GM19372 (cell line): ENCODE measurements at regions not wholly inside any gene's neighbourhood (a gene's known extent, or its start where the extent isn't known, plus 50 kb on each side); places are given as distances from the start of the nearest gene placed in this dataset.
"Not testable (repeated sequence)": the region's sequence is repeated elsewhere in the genome, so short reads cannot be mapped to it uniquely, and the experiment has no call there.

Source experiments
- ATAC-seq: cut with Tn5 transposase; IDR thresholded peaks from one replicate; pipeline ENCODE4 v1.9.1; 2021; ENCODE audit warnings: mild to moderate bottlenecking, low read depth, moderate library complexity; ENCODE audit not compliant: unreplicated experiment

DNA sequence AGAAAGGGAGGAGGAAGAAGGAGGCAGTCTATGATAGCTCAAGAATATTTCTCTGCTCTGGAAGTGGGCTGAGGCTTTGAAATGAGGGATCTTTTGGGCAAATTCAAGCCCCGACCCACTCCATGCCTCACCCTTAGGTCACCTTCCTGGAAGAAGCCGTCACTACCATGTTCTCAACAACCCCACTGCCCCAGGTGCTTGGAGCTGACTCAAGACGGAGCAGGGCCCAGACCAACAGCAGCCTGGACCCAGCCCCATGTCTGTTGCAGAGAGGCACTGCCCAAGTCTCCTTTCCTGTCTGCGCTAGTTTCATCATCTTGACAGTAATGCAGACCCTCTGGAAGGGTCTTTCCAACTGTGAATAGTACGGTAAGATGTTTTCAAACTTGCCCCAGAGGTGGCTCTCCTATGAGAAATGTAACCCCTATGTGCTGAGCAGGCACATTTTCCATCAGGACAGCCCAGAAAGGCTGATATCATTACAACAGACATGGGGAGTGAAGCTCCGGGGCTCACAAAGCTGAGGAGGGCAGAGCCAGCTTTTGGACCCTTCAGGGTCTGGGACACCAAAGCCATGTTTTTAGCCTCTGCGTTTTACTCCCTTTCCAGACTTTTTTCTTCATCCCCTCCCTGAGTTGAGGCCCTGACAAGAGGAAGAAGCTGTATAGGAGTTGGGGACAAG is 128.2 kb upstream of the LARP1 start:
- no peak for ATAC-seq

DNA sequence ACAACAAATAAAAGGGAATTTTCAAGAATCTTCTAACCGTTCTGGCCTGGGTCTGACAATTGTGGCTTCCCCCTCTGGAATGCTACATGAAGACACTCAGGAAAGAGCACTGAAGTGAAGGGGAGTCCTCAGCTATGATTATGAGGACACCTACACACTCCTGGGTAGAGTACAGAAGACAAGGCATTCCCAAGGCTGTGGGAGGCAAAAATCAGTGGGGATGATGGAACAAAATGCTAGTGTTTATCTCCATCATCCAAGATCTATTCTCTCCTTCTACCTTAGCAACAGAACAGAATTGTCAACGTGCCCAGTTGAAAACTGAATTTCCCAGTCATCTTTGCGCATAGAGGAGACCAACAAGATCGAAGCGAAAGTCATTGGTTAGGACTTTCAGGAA is 130.1 kb upstream of the LARP1 start:
- ATAC-seq: no peak

DNA sequence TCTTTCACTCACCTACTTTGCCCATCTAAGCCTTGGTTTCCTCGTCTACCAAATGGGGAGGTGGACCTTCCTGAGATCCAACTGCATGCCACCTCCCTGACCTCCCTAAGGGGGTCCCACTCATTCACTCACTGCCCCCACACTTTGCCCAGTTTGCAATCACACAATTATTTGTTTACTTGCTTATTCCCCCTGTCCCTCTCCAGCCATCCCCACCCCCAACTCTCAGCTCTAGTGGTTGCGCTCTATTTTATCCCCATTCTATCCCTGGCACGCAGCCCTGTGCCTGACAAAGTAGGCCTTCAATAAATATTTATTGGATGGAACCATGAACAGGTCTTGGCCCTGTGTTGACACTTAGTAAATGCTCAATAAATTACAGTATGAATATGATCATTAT is 130.8 kb upstream of the LARP1 start:
- no peak for ATAC-seq

DNA sequence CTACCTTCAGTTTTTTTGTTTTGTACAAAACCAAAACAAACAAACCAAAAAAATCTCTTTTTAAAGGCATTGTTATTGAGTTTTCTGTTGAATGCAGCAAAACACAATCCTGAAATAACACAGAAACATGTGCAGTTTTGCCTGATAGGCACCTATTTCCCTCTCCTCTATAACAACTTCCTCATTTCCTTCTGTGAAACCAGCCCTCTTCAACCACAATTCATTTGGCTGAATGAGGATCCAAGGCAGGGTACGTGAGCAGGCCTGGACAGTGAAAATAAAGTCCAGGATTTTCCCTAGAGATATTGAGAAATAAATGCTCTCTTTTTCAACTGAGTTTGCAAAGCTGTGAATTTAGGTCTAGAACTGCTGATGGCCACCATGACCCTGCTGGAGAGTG is 134.8 kb upstream of the LARP1 start:
- no peak for ATAC-seq

DNA sequence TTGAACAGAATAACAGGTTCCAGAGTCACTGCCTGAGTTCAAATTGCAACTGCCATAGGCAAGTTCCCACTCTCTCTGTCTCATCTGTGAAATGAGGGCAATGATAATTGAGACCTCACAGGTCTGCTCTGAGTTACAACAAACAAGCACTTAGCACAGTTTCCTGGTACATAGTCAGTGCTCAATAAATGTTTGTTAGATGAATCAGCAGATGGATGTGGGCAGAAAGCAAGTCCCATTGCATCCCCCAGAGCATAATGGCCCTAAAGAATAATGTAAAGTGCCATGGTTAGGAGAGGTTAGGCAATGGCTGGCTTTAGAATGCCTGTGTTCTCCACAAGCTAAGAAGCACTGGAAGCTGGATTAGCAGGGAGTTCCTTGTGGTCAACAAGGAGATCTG is 136.5 kb upstream of the LARP1 start:
- no peak for ATAC-seq

DNA sequence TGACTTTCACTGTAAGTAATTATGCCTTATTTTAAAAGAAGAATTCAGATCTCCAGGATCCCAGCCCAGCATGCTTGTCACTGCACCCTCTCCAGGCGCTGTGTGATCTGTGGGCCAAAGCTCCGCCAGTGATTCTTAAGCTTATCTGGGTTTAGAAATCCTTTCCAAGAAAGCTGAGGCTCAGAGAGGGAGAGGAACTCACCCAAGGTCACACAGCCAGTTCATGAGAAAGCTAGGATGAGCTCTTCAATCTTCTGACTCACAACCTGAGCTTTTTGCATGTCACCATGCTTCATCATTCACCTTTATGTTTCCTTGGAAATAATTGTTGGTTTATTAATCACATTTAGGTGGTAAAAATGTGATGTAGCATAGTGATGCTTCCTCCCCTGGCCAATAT is 136.6 kb upstream of the HAND1 start:
- ATAC-seq: no peak

DNA sequence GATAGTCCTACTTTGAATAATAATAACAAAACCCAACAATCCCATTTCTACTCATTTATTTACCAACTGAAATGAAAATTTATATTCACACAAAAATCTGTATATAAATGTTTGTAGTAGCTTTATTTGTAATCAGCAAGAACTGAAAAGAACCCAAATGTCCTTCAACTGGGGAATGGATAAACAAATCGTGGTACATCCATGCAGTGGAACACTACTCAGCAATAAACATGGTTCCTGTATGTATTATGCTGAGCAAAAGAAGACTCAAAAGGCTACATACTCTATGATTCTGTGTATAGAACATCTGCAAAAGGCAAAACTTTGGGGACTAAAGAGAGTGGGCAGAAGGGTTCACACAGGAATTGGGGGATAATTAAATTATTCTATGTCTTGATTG is 136.1 kb upstream of the HAND1 start:
- ATAC-seq: no peak

DNA sequence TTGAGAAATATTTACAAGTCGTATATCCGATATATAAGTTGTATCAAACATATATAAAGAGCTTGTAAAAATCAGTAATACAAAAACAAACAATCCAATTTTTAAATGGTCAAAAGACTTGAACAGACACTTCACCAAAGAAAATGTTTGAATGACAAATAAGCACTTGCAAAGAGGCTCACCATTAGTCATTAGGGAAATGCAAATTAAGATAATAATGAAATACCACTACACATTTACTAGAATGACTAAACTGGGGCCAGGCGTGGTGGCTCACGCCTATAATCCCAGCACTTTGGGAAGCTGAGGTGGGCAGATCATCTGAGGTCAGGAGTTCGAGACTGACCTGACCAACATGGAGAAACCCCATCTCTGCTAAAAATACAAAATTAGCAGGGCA is 134.6 kb upstream of the HAND1 start:
- ATAC-seq: no peak

DNA sequence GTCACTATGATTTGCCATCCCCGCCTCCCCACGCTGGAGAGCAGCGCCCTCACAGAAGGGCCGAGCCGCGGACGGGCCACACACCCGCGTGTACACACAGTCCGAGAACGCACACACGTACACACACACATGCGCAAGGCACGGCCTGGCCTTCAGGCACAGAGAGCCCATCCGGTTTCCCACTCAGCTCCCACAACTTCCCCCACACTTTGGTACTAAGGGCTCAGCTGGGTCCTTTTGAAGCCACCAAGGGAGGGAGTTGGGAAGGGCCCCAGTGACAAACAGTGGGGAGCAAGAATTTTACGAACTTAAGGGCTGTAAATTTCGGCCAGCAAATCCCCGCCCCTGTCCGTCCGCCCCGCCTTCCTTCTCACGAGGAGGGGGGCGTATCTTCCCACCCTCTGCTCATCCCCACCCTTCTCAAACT is 133.3 kb upstream of the HAND1 start:
- ATAC-seq: no peak

DNA sequence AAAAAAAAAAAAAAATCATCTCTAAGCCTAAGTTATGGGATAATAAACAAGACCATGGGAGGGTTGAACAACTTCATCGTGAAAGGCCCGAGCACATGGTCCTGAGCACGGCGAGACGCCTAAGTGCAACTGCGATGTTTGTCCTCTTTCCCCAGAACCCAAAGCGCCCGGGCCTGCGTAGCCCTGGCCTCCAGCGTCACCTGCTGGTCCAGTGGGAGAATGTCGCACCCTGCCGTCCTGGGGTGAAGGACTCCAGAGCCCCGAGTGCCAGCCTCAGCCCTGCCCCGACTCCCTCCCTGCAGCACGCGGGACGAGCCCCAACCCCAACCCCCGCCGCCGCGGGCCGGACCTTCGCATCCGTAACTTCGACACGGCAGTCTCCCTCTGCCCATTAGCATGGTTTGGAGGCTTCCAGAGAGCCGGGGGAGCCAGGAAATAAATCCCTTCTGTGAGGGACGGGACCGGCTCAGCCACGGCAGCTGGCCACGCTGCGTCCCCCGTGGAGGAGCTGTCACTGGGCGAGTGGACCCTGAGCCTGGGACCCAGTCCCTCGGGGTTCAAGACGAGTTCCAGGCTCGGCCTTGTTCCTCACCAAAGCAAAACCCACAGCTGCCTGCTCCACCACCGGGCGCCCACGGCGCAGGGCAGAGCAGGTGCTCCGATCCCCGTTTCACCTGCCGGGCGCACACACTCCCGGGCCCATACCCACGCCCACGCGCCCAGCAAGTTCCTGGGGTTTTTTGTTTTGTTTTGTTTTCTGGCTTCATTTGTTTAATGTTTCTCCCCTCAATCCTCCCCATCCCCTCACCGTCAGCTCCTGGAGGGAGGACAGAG is 132.5 kb upstream of the HAND1 start:
- ATAC-seq: peak; percentile 93

DNA sequence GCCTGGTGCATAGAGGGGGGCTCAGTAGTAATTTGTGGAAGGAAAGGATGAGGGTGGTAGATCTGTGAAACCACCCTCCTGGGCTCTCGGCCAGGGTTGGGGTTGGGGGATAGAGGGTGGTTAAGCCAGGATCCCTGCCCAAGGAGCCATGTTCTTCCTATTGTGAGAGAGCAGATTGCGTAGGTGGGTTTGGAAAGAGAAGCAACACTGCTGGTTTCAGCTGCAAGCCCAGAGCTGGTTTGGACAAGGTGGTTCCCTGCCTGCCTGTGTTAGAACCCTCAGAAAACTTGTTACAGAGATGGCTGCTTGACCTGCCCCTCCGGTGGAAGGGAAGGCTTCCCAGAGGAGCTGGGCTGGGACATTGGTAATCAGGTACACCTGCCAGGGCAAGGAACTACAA is 131.2 kb upstream of the HAND1 start:
- no peak for ATAC-seq

DNA sequence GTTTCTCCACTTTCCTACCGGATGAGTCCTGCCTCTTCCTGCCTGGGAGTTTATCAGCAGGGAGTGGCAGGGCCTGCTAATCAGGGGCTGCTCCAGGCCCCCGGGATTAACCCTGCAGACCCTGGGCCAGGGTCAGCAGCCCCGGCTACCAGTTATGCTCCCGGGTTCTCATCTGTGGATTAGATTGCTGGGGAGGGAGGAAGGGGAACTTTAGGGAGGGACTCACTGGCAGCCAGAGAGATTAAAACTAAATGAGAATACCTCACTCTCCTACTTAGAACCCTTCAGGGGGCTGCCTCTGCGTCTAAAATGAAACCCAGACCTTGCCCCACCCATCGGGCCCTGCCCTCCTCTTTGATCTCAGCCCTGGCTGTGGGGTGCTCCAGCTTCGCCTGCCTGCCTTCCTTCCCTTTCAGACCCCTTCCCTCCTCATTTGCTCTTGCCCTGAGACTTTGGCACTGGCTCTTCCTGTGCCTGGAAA is 130.5 kb upstream of the HAND1 start:
- ATAC-seq: no peak

DNA sequence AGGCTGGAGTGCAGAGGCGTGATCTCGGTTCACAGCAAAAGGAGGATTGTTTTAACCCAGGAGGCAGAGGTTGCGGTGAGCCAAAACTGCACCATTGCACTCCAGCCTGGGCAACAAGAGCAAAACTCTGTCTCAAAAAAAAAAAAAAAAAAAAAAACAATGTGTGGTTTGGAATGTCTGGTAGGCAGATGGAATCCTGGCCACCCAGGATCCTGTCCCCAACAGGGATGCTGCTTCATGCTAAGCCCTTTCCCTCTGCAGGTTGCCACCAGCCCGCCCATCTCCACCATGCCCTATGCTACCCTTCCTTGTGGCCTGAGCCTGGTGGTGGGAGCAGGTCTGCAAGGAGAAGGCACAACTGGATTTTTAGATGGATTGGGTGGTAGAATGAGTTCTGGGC is 129.7 kb upstream of the HAND1 start:
- ATAC-seq: no peak

DNA sequence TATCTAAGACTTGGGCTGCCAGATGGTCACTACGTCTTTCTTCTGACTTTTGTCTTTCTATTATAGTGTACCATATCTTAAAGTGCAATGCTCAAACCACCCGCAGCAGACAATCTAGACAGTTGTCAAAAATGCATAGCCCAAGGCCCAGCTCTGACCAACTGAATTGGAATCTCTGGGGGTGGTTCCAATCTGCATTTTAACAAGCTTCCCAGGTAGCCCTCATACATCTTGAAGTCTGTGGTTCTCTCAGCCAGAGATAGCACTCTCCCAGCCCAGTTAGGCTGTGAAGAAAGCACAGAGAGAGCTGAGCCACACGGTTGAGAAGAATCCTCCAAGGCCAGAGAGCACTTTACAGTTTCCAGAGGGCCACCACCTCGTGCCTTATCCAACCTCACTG is 128.2 kb upstream of the HAND1 start:
- ATAC-seq: no peak

DNA sequence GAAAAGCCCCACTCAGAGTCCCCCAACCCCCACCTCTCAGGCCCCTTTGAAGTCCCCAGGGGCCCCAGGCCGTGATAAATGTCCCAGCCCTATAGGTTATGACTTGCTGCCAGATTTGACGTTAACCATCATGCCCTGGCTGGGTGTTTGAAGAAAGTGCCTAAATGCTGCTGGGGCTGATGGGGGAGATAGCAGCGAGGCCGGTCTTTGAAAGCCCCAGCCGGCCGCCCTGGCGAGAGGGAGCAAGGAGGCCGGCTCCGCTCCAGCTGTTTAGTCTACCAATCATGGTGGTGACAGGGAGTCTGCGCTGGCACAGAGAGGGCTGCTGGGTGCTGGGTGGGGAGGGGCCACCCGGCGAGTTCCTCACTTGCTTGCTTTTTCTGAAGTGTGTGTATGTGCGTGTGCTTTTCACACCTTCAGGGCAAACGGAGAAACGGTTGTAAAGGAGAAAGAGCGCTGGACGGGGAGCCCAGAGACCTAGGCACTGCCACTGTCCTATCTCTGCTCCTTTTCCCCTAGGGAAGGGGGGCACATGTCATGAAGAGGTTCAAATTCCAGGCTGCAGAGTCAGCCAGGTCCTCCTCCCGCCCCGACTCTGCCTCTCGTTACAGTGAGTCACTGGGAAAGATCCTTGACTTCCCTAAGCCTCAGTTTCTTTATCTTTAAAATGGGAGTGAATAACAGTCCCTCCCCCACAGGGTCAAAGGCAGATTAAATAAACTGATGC is 126.1 kb upstream of the HAND1 start:
- no peak for ATAC-seq

DNA sequence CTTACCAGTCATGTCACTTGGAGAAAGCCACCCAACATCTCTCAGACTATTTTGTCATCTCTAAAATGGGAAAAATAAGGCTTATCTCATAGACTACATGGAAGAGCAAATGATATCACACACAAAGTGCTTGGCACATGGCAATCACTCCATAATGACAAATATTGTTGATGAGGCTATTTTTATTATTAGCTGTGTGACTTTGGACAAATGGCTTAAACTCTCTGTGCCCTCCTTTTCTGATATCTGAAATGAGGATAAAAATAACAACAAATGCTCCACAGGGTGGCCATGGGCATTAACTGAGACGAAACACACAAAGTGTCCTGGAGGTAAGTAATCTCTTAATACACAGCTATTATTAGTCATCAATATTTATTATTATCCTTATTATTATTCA is 125.5 kb upstream of the HAND1 start:
- ATAC-seq: no peak

DNA sequence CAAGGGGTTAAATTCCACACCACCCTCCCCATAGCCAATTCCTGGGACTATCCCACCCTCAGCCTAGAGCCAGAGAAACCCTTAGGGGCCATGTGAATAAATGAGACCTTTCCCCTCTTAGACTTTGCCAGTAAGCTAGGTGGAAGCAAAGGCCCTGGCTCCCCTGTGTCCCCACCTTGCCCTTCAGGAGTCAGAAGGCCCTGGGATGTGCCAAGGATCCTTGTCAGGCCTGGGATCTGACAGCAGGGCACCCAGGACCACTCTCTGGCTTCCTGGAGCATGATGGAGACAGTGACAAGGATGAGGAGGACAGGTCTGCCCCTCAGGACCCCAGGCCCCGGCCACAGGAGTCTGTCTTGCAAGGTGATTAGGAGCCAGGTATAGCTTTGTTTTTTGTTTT is 125.0 kb upstream of the HAND1 start:
- ATAC-seq: no peak

DNA sequence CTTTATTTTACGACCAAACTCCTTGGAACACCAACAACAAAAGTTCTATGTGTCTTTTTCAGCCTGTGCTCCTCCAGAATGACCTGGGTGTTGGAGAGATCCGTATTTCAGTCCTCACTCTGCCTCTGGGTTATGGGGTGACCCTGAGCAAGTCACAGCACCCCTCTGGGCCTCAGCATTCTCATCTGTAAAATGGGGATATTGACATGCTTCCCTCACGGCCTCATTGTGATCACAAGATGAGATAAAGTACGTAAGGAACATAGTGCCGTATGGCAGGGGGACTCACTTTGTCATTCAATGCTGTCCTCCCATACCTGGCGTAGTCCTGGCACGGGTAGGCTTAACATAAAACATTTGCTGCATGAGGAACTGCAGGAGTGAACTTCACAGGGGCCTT is 123.0 kb upstream of the HAND1 start:
- ATAC-seq: no peak

DNA sequence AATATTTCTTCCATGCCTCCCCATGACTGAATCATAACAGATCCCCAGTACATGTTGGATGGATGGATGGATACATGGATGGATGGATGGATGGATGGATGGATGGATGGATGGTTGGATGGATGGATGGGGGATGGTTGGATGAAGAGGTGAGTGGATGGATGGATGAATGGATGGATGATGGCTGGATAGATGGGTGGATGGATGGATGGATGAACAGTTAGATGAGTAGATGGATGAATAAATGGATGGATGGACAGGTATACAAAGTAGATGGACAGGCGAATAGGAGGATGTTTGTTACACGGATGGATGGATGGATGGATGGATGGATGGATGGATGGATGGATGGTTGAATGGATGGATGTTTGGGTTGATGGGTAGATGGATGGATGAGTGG is 120.0 kb upstream of the HAND1 start:
- no peak for ATAC-seq

DNA sequence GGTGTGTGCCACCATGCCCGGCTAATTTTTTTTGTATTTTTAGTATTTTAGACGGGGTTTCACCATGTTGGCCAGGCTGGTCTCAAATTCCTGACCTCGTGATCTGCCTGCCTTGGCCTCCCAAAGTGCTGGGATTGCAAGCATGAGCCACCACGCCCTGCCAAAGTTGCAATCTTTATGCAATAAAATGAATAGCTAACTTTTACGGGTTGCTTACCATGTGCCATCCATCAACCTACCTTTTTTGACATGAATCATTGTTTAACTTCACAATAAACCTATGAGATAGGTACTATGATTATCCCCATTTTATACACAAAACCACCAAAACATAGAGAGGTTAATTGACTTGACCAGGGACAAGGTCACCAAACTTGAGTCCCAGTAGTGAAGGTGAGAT is 118.8 kb upstream of the HAND1 start:
- not testable (repeated sequence) for ATAC-seq

DNA sequence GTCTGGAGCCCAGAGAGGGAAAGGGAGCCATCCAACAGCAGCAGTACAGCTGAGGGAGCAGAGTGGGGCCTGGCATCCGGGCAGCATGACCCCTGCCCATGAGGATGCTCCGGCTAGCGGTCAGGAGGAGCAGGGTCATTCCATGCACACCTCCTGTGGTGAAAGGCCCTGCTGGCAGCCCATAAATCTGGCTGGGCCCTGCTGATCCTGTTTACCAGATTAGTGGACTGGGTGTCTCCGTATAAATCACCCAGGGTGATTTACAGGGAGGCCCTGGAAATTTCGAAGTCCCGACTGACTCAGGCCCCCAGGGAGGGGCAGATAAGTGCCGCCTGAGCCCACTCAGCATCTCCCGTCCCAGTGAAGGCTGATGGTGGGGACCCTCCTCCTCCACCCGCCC is 117.6 kb upstream of the HAND1 start:
- no peak for ATAC-seq
